GM19238 (cell line): ENCODE measurements at regions not wholly inside any gene's neighbourhood (a gene's known extent, or its start where the extent isn't known, plus 50 kb on each side); places are given as distances from the start of the nearest gene placed in this dataset.
"Not testable (repeated sequence)": the region's sequence is repeated elsewhere in the genome, so short reads cannot be mapped to it uniquely, and the experiment has no call there.

Experiments
- DNase-seq: peaks from one replicate; pipeline ENCODE4 v3.0.0; 2011; ENCODE audit warnings: low spot score; ENCODE audit not compliant: insufficient read length

- DNase-seq = no peak
Observed at GRCh38 chr16:16996827-16997226, 473.9 kb downstream of the XYLT1 start.

GRCh38 chr16:16997349-16997748 is 473.4 kb downstream of the XYLT1 start:
- no peak for DNase-seq

- no peak for DNase-seq
Observed at GRCh38 chr16:17001471-17001870, 469.3 kb downstream of the XYLT1 start.

- DNase-seq = no peak
Observed at GRCh38 chr16:17002565-17002964, 468.2 kb downstream of the XYLT1 start.

GRCh38 chr16:17005963-17006362 is 464.8 kb downstream of the XYLT1 start:
- not testable (repeated sequence) for DNase-seq

GRCh38 chr16:17011712-17012111 is 459.0 kb downstream of the XYLT1 start:
- DNase-seq = no peak

DNA sequence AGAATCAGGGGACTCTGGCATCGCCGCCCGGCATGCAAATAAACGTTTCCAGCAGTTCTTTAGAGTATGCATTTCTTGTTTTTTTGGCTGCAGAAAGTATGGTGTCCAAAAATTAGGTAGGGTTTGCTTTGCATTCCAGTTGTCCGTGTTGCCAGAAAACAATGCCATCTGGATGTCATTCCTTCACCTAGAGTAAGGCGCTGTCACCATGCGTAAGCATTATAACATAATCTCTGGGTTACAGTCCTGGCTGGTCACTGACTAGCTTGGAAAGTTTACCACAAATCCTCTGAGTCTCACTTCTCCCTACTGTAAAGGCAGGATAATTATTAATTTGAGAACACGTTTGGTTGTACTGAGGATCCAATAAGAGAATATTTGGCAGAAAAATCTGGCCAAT is 457.7 kb downstream of the XYLT1 start:
- DNase-seq = no peak

DNA sequence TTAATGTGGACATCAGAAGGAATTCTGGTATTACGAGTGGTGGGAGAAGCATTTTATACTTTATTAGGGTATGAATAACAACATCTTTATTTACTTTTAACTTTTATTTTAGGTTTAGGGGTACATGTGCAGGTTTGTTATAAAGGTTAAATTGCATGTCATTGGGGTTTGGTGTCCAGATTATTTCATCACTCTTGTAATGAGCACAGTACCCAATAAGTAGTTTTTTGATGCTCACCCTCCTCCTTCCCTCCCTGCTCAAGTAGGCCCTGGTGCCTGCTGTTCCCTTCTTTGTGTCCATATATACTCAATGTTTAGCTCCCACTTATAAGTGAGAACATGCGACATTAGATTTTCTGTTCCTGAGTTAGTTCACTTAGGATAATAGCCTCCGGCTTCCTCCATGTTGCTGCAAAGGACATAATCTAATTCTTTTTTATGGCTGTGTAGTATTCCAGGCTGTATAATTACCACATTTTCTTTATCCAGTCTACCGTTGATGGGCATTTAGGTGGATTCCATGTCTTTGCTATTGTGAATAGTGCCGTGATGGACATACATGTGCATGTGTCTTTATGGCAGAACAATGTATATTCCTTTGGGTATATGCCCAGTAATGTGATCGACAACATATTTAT is 456.2 kb downstream of the XYLT1 start:
- DNase-seq = no peak

DNA sequence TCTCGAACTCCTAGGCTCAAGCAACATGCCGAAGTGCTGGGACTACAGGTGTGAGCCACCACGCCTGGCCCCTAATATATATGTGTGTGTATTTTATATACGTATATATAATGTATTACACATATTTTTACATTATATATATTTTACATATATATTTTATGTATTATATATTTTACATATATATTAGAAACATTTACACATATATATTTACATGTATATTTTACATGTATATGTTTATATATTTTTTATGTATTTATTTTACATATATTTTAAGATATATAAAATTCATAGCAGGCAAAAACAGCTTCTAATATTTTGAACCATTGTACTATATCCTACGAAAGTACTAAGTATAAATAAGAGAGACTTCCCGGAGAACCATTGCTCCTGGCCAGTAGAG is 455.1 kb downstream of the XYLT1 start:
- no peak for DNase-seq

GRCh38 chr16:17017442-17017841 is 453.3 kb downstream of the XYLT1 start:
- no peak for DNase-seq

DNA sequence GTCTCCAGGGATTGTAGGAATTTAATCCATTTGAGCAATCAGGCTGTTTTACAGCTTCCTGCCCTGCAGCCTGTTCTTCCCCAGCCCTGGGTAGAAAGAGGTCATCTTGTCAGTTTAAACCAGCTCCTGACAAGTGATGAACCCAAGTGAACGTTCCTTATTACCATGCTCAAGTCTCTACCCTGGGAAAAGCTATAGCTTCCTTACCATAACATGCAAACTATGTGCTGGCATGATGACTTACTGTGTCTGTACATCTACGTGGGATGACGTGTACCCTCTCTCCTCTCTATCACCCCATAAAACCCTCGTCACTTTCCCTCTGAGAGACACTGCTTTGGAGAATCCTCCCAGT is 452.2 kb downstream of the XYLT1 start:
- DNase-seq = no peak

DNA sequence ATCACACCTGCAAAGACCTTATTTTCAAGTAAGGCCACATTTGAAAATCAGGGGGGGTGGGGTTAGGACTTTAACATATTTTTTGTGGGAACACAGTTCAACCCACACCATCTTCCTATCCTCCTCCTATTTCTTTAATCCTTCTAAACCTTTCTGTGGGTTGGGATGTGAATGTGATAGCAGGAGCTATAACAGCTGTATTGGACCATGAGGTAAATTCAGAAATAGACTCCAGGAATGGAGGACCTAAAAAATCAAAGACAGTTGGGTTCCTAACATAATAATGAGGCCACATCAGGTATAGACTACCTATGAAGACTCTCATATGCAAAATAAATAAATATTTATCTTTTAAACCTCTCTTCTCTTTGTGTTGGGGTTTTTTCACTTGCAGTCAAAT is 451.4 kb downstream of the XYLT1 start:
- DNase-seq = no peak

GRCh38 chr16:17023606-17024005 is 447.2 kb downstream of the XYLT1 start:
- no peak for DNase-seq

DNA sequence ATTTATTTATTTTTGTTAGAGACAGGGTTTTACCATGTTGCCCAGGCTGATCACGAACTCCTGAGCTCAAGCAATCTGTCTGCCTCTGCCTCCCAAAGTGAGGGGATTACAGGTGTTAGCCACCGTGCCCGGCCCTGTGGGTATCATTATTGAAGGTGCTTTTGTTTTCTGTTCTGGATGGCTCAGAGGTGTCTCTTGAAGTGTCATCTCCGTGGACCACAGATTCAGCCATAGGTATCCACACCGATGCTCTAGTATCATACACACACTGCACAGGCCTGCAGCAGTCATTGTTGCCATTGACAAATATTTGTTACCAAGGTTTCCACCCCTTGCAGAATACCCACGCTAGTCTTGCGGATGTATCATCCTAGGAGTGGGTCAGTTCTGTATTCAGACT is 446.2 kb downstream of the XYLT1 start:
- no peak for DNase-seq

DNA sequence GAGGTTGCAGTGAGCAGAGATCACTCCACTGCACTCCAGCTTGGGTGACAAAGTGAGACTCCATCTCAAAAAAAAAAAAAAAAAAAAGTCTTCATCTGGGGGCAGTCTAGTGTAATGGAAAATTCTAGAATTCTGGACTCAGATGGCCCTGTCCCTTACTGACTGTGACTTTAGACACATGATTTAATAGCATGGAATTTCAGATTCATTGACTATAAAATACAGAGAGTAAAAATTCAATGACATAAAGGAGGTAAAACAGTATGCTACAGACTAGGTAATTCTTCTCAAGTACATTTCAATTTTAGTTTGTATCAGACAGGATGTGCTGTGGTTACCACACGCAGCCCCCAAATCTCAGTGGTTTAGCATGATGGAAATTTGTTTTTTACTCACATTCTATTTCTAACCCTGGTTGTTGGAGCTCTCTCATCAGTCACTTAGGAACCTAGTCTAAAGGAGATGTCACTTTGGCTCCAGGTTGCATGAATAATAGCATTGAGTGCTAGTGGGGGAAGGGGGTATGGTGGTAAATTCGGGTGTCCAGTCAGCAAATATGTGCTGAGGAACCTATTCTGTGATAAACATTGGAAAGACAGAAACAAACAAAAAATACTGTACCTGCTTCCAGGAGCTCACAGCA is 444.0 kb downstream of the XYLT1 start:
- DNase-seq = peak; percentile 12

DNA sequence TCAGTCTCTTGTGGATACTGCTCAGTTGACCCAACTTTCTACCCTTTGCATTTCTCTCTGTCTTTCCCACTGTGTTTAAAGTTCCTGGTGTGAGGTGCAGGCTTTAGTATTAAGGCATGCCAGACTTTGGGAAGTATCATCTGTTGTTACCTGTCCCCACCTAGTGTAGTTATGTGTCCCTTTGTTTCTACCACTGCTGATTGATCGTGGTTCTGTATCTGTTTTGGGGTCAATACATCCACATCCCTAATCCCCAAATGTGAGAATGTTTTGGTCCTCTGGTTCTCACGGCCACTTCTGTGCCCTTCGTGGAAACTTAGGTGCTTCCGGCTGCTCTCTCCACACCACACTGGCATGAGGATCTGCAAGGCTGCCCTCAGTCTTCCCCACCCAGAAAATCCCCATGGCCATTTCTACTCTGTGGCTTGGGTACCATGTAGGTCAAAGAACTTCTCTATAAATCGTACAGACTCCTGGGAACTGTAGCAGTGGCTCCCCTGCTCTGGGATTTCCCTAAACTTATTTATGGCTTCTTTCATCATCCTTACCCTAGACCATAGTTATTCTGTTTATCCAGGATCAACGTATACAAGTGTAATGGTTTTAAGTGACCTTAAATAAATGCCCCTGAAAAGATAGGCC is 443.2 kb downstream of the XYLT1 start:
- no peak for DNase-seq

GRCh38 chr16:17029602-17030350 is 441.0 kb downstream of the XYLT1 start:
- DNase-seq = no peak

DNA sequence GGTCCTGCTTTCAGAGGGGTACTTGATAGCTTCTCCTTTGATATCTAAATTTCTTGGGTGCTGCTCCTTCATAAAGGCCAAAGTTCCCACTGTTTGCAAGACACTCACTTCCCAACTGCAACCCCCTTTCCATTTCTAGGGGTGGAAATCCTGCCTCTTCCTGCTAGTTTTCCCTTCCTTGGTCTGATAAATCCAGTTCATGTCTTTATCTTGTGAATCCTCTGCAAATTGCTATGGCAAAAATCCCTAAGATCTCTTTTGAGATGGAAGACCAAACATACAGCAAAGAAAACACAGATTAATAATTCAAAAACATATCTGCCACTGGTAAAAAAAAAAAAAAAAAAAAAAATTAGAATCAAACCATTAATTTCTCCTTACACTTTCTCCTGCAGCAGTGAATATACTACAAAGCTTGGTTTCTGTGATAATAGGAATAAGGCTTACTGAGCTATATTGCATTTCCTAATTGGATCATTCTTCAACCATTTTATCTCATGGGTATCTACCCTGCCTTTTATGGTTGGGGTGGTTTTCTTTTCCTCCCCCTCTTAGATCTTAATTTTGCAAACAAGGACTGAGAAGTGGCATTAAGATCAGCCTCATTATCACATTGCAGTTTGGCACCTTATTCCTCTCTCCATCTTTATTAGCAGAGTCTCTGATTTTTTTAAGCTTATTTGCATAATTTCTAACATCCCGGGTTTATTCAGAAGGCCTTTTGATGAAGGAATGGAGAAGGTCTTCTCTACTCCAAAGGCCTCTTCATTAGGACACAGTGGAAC is 439.1 kb downstream of the XYLT1 start:
- no peak for DNase-seq

GRCh38 chr16:17032332-17032731 is 438.4 kb downstream of the XYLT1 start:
- DNase-seq = no peak

DNA sequence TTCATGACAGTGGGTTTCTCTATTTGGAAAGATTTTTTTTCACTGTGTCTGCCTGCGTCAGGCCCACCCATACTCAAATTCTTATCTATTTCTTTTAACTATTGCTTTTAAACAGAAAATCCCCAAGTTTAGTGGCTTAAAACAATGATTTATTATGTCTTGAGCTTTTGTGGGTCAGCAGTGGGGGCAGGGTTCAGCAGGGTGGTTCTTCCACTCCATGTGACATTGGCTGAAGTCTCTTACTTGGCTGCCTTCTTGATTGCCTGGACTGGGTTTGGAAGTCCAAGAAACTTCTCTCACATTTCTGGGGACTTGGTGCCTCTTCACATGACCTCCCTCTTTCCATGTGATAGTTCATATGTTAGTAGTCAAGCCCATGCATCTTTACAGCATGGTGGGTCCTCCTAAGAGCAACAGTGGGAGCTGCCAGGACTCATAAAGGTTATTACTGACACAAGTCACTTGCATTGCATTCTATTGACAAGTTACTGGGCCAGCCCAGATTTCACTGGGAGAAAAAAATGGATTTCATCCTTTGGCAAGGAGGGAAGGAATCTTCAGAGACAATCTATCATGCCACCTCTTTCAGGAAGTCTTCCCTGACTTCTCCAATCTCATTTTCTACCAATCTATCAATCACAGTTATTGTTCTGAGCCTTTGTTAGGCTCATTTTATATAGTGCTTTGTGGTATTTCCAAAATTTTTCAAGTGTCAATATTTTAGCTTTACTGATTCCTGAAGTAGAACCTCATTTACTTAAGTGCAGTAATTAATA is 436.1 kb downstream of the XYLT1 start:
- no peak for DNase-seq

DNA sequence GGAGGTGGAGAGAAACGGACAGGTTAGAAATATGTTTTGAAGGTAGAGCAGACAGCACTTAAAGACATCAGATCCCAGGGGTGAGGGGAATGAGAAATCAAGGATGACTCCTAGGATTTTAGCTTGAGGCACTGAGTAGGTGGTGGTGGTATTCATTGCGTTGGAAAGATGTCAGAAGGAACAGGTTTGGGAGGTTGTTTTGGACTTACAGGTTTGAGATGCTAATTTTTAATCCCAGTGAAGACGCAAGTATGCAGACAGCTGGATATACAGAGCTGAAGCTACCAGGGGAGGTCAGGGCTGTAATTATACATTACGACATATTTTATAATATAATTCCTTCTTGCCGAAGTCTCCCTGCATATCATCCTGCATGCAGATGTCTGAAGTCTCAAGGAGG is 433.3 kb downstream of the XYLT1 start:
- no peak for DNase-seq
